DMS79 treated with DMSO at 0.1 percent for 48 hours (cell line): ENCODE measurements at regions not wholly inside any gene's neighbourhood (a gene's known extent, or its start where the extent isn't known, plus 50 kb on each side); places are given as distances from the start of the nearest gene placed in this dataset.
"Not testable (repeated sequence)": the region's sequence is repeated elsewhere in the genome, so short reads cannot be mapped to it uniquely, and the experiment has no call there.

Experiments
- DNase-seq: peaks from one replicate; lab custom pipeline; 2025; lab: John Stamatoyannopoulos, UW

GRCh38 chr7:101708223-101708622 lies 79.1 kb upstream of the MYL10 start:
- no peak for DNase-seq

- no peak for DNase-seq
Measured at GRCh38 chr7:101712652-101713051, 83.6 kb upstream of the MYL10 start.

- DNase-seq, result no peak
Measured at GRCh38 chr7:101714097-101714496, 85.0 kb upstream of the MYL10 start.

GRCh38 chr7:101717628-101718357 lies 88.7 kb upstream of the MYL10 start:
- peak; percentile 30 for DNase-seq

GRCh38 chr7:101718363-101719122 lies 89.4 kb upstream of the MYL10 start:
- no peak for DNase-seq

GRCh38 chr7:101719123-101719470 lies 90.0 kb upstream of the MYL10 start:
- DNase-seq, result no peak

- DNase-seq, result no peak
Measured at GRCh38 chr7:101720324-101720723, 91.2 kb upstream of the MYL10 start.

GRCh38 chr7:101722247-101722646 lies 93.2 kb upstream of the MYL10 start:
- no peak for DNase-seq

GRCh38 chr7:101723835-101724234 lies 93.6 kb upstream of the CUX1 start:
- DNase-seq, result no peak

GRCh38 chr7:101724957-101725356 lies 92.5 kb upstream of the CUX1 start:
- DNase-seq, result no peak

GRCh38 chr7:101725921-101726320 lies 91.5 kb upstream of the CUX1 start:
- DNase-seq, result no peak

GRCh38 chr7:101727184-101727583 lies 90.2 kb upstream of the CUX1 start:
- no peak for DNase-seq

GRCh38 chr7:101728128-101728527 lies 89.3 kb upstream of the CUX1 start:
- no peak for DNase-seq

- DNase-seq, result not testable (repeated sequence)
Measured at GRCh38 chr7:101728873-101729240, 88.6 kb upstream of the CUX1 start.

GRCh38 chr7:101729241-101729883 lies 88.1 kb upstream of the CUX1 start:
- no peak for DNase-seq

- DNase-seq, result peak; percentile 9
Measured at GRCh38 chr7:101731502-101732084, 85.8 kb upstream of the CUX1 start.

GRCh38 chr7:101733713-101734475 lies 83.5 kb upstream of the CUX1 start:
- peak; percentile 24 for DNase-seq

- no peak for DNase-seq
Measured at GRCh38 chr7:101736084-101736483, 81.3 kb upstream of the CUX1 start.

- no peak for DNase-seq
Measured at GRCh38 chr7:101739775-101740398, 77.5 kb upstream of the CUX1 start.

GRCh38 chr7:101740981-101741725 lies 76.3 kb upstream of the CUX1 start:
- DNase-seq, result no peak
